Hematopoietic multipotent progenitor cell treated with erythropoietin and hydrocortisone succinate and interleukin-3 and kit ligand, for 4 days (in vitro differentiated cells): ENCODE measurements at regions not wholly inside any gene's neighbourhood (a gene's known extent, or its start where the extent isn't known, plus 50 kb on each side); places are given as distances from the start of the nearest gene placed in this dataset.

Experiments
- DNase-seq: peaks from one replicate; pipeline ENCODE4 v3.0.0-alpha.2; 2015

GRCh38 chr18:27619090-27619772, 434.1 kb upstream of the CHST9 start:
- DNase-seq, result no peak

GRCh38 chr18:27616324-27616723, 431.2 kb upstream of the CHST9 start:
- no peak for DNase-seq

- DNase-seq, result no peak
Observed at GRCh38 chr18:27614951-27615844, 430.1 kb upstream of the CHST9 start.

- no peak for DNase-seq
Observed at GRCh38 chr18:27609221-27609620, 424.1 kb upstream of the CHST9 start.

GRCh38 chr18:27608742-27609141, 423.6 kb upstream of the CHST9 start:
- peak; percentile 23 for DNase-seq

GRCh38 chr18:27608174-27608573, 423.1 kb upstream of the CHST9 start:
- no peak for DNase-seq

GRCh38 chr18:27606741-27607140, 421.6 kb upstream of the CHST9 start:
- DNase-seq, result no peak

GRCh38 chr18:27605107-27605834, 420.2 kb upstream of the CHST9 start:
- DNase-seq, result peak; percentile 74

- DNase-seq, result no peak
Observed at GRCh38 chr18:27604583-27604982, 419.5 kb upstream of the CHST9 start.

- DNase-seq, result no peak
Observed at GRCh38 chr18:27602092-27602491, 417.0 kb upstream of the CHST9 start.

GRCh38 chr18:27600245-27600644, 415.1 kb upstream of the CHST9 start:
- DNase-seq, result no peak

- DNase-seq, result peak; percentile 67
Observed at GRCh38 chr18:27599202-27599829, 414.2 kb upstream of the CHST9 start.

- DNase-seq, result no peak
Observed at GRCh38 chr18:27595113-27595838, 410.2 kb upstream of the CHST9 start.

- DNase-seq, result no peak
Observed at GRCh38 chr18:27585602-27586173, 400.6 kb upstream of the CHST9 start.

GRCh38 chr18:27583466-27583865, 398.4 kb upstream of the CHST9 start:
- no peak for DNase-seq

- no peak for DNase-seq
Observed at GRCh38 chr18:27582760-27583412, 397.8 kb upstream of the CHST9 start.

- DNase-seq, result no peak
Observed at GRCh38 chr18:27581296-27581904, 396.3 kb upstream of the CHST9 start.

- DNase-seq, result no peak
Observed at GRCh38 chr18:27579364-27579763, 394.3 kb upstream of the CHST9 start.

- no peak for DNase-seq
Observed at GRCh38 chr18:27577752-27578151, 392.6 kb upstream of the CHST9 start.

GRCh38 chr18:27577265-27577664, 392.2 kb upstream of the CHST9 start:
- DNase-seq, result no peak

GRCh38 chr18:27567434-27567833, 382.3 kb upstream of the CHST9 start:
- DNase-seq, result no peak
